HepG2 (cell line): ENCODE measurements at regions not wholly inside any gene's neighbourhood (a gene's known extent, or its start where the extent isn't known, plus 50 kb on each side); places are given as distances from the start of the nearest gene placed in this dataset.

Source experiments
- ATAC-seq: fragments of 200-7000 bp; cut with Tn5 transposase; 3 replicates; pipeline ENCODE4 v1.9.1; 2020; ENCODE audit warnings: mild to moderate bottlenecking, moderate library complexity
- BruUV-seq: library from RNA; stranded (reverse); fragments of 400-500 nt; replicated peaks from 2 replicates; lab custom pipeline; 2021; lab: Mats Ljungman, UMichigan
- CTCF ChIA-PET: fragments of 300-600 bp; formaldehyde crosslinking; extraction: SDS; loops from one replicate; lab custom pipeline; 2021; ENCODE audit warnings: low total read pairs, inconsistent platforms, low intra/inter-chr PET ratio; lab: Yijun Ruan, JAX
- POLR2A ChIA-PET: fragments of 350-600 bp; sonication (Branson Sonifier 250); formaldehyde crosslinking; loops from one replicate; lab custom pipeline; 2020; ENCODE audit warnings: antibody characterized with exemption, inconsistent platforms; lab: Yijun Ruan, JAX
- DNase-seq: peaks from one replicate; pipeline ENCODE4 v3.0.0-alpha.2; 2015; ENCODE audit warnings: low spot score
- FAIRE-seq: peaks from 3 replicates; lab custom pipeline; 2011; peaks lifted over from hg19 to GRCh38; lab: Jason Lieb, UNC
- H2AFZ ChIP-seq: one replicate; pipeline ENCODE4 v1.6.1; 2011; ENCODE audit warnings: low read length, inconsistent platforms
- H3K27ac ChIP-seq: fragments of 300-600 bp; 3 replicates; pipeline ENCODE4 v1.8.0; 2011; ENCODE audit warnings: mixed run types, mild to moderate bottlenecking, mixed read lengths, low read length, inconsistent platforms; ENCODE audit not compliant: insufficient read depth; ENCODE audit errors: extremely low read length
- H3K27me3 ChIP-seq, 2 experiments: fragments of 200-600 bp in 1 of 2; 2 replicates in 1 of 2; 3 replicates in 1 of 2; pipeline versions ENCODE4 v1.6.0 to v1.8.0; 2011; ENCODE audit warnings: low read length in 2 of 2, mild to moderate bottlenecking in 2 of 2, moderate library complexity in 2 of 2, inconsistent platforms in 1 of 2; ENCODE audit not compliant: insufficient read depth in 2 of 2, control insufficient read depth in 1 of 2
- H3K36me3 ChIP-seq, 2 experiments: fragments of 200-600 bp in 1 of 2; replicated peaks in 1 of 2; 2 replicates in 1 of 2; 3 replicates in 1 of 2; pipeline versions ENCODE4 v1.5.1 to v1.8.0; 2011; ENCODE audit warnings: low read length in 2 of 2, inconsistent platforms in 1 of 2; ENCODE audit not compliant: insufficient read depth in 2 of 2, control insufficient read depth in 1 of 2
- H3K4me1 ChIP-seq: 2 replicates; pipeline ENCODE4 v1.5.1; 2012; ENCODE audit warnings: low read length, inconsistent platforms; ENCODE audit not compliant: insufficient read depth
- H3K4me2 ChIP-seq: 2 replicates; pipeline ENCODE4 v1.6.0; 2011; ENCODE audit warnings: low read depth, low read length, inconsistent platforms
- H3K4me3 ChIP-seq, 3 experiments: fragments of 200-600 bp in 1 of 3; sonication (generic), shearing (Covaris generic) in 1 of 3; replicated peaks in 1 of 3; 2 replicates each; pipeline ENCODE4 v1.5.1; 2011 to 2016; ENCODE audit warnings: low read length in 3 of 3, inconsistent platforms in 2 of 3, low read depth in 2 of 3, mild to moderate bottlenecking in 2 of 3, control low read depth in 1 of 3, mixed read lengths in 1 of 3; ENCODE audit not compliant: insufficient read depth in 1 of 3
- H3K79me2 ChIP-seq: one replicate; pipeline ENCODE4 v1.6.1; 2011; ENCODE audit warnings: low read length, inconsistent platforms; ENCODE audit not compliant: insufficient read depth
- H3K9ac ChIP-seq: 2 replicates; pipeline ENCODE4 v1.6.0; 2011; ENCODE audit warnings: mild to moderate bottlenecking, low read depth, low read length, inconsistent platforms; ENCODE audit not compliant: insufficient read depth
- H3K9me3 ChIP-seq: 2 replicates; pipeline ENCODE4 v1.5.1; 2012; ENCODE audit warnings: mild to moderate bottlenecking, low read length
- H4K20me1 ChIP-seq: 2 replicates; pipeline ENCODE4 v1.6.0; 2011; ENCODE audit warnings: inconsistent platforms, mild to moderate bottlenecking, low read length, moderate library complexity; ENCODE audit not compliant: insufficient read depth
- DDIT3 ChIP-seq: sonication (generic); formaldehyde crosslinking; IDR thresholded peaks from 2 replicates; pipeline ENCODE4 v1.4.0; 2020; ENCODE audit warnings: mild to moderate bottlenecking, missing genetic modification reagents
- IRF1 ChIP-seq: sonication (generic); formaldehyde crosslinking; IDR thresholded peaks from 2 replicates; pipeline ENCODE4 v1.4.0; 2020; ENCODE audit warnings: low read depth, mild to moderate bottlenecking, missing genetic modification reagents
- IRX3 ChIP-seq: sonication (generic); formaldehyde crosslinking; IDR thresholded peaks from 2 replicates; pipeline ENCODE4 v1.8.1; 2023; ENCODE audit warnings: mild to moderate bottlenecking, low read depth, missing genetic modification reagents, borderline replicate concordance
- KLF12 ChIP-seq: sonication (generic); formaldehyde crosslinking; IDR thresholded peaks from 2 replicates; pipeline ENCODE4 v1.4.0; 2020; ENCODE audit warnings: missing genetic modification reagents, borderline replicate concordance
- KLF6 ChIP-seq: IDR thresholded peaks from 2 replicates; pipeline ENCODE4 v1.8.0; 2016; ENCODE audit warnings: missing biosample characterization, missing genetic modification reagents
- RFX1 ChIP-seq: fragments of 450-650 bp; IDR thresholded peaks from 2 replicates; pipeline ENCODE4 v1.6.1; 2017
- TEAD2 ChIP-seq: sonication (generic); formaldehyde crosslinking; IDR thresholded peaks from 2 replicates; pipeline ENCODE4 v1.9.0; 2021; ENCODE audit warnings: missing genetic modification reagents
- ZBTB3 ChIP-seq: sonication (generic); formaldehyde crosslinking; IDR thresholded peaks from 2 replicates; pipeline ENCODE4 v1.4.0; 2020; ENCODE audit warnings: low read depth, mild to moderate bottlenecking, moderate library complexity, missing genetic modification reagents, borderline replicate concordance
- ZMYM4 ChIP-seq: sonication (generic); formaldehyde crosslinking; IDR thresholded peaks from 2 replicates; pipeline ENCODE4 v1.8.1; 2023; ENCODE audit warnings: mild to moderate bottlenecking, missing genetic modification reagents
- ZNF234 ChIP-seq: sonication (generic); formaldehyde crosslinking; conservative IDR thresholded peaks from 2 replicates; pipeline ENCODE4 v1.5.1; 2020; ENCODE audit warnings: mild to moderate bottlenecking, missing genetic modification reagents
- ZNF256 ChIP-seq: sonication (generic); formaldehyde crosslinking; conservative IDR thresholded peaks from 2 replicates; pipeline ENCODE4 v1.4.0; 2020; ENCODE audit warnings: missing genetic modification reagents
- ZNF276 ChIP-seq: sonication (generic); formaldehyde crosslinking; IDR thresholded peaks from 2 replicates; pipeline ENCODE4 v1.4.0; 2020; ENCODE audit warnings: mild to moderate bottlenecking, low read depth, missing genetic modification reagents
- WGBS: methylation state at CpG from one replicate; pipeline ENCODE4 v1.1.6; 2017; ENCODE audit warnings: low lambda C conversion rate; 5-methylcytosine and 5-hydroxymethylcytosine counted together
- in situ Hi-C: cut with HindIII; loops from 2 replicates; pipeline ENCODE4 v1.10.0; 2017; ENCODE audit warnings: low pct_unique_long_range_greater_than_20kb; ENCODE audit not compliant: extremely low pct_ligation_motif_present
- intact Hi-C: fragments of 100-400 bp; cut with micrococcal nuclease; formaldehyde crosslinking; loops from one replicate; pipeline ENCODE4 v1.10.0; 2022; ENCODE audit not compliant: unreplicated experiment
- TF ChIP-seq, protein P1 (sequence below): IDR thresholded peaks from 2 replicates; pipeline ENCODE4 v1.6.1; 2012; ENCODE audit warnings: low read depth, low read length, improper control_type of control experiment
- TF ChIP-seq, protein P2 (sequence below): sonication (generic); formaldehyde crosslinking; IDR thresholded peaks from 2 replicates; pipeline ENCODE4 v1.4.0; 2020; ENCODE audit warnings: missing genetic modification reagents

DNA sequence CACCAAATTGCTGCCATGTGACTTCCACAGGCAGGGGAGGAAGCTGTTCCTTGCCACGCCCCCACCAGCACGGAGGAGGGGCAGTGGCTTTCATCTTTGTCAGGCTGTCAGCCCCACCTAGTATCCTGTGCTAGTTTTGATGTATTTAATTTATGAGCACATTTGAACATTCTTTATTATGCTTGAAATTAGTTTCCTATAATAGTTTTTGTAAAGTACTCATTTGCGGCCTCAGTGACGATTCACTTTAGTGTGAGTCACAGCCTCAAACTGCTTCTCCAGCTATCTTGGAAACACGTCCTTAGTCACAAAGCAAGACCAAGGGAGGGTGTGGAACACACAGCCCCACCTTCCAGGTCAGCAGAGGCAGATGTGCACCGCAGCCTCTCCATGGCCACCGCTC lies 239.9 kb upstream of the ATP10A start:
- Histone ChIP-seq H3K9me3 (peaks cover 9% of the 10 kb centered on the region), H3K27ac (no peak overlapping the region), H3K4me3 (no peak overlapping the region), H3K9ac (no peak overlapping the region), H3K27me3 (no peaks in the 10 kb centered on the region), H2AFZ (no peak overlapping the region), H3K4me2 (no peak overlapping the region), H3K4me1 (no peaks in the 10 kb centered on the region), H4K20me1 (no peaks in the 10 kb centered on the region), H3K79me2 (no peaks in the 10 kb centered on the region), H3K36me3 (no peaks in the 10 kb centered on the region)
- in situ Hi-C loops: no loop called here
- POLR2A ChIA-PET: no interaction called here
- intact Hi-C loops: no loop called here
- ATAC-seq: no peak
- CTCF ChIA-PET: no interaction called here
- BruUV-seq: no TSS peak
- whole genome bisulfite sequencing: 50% methylated on average over 7 of the region's 7 CpGs
- DNase-seq: no peak
- FAIRE-seq: no peak
- no peak for TF ChIP-seq DDIT3
- TF ChIP-seq, protein P1, sequence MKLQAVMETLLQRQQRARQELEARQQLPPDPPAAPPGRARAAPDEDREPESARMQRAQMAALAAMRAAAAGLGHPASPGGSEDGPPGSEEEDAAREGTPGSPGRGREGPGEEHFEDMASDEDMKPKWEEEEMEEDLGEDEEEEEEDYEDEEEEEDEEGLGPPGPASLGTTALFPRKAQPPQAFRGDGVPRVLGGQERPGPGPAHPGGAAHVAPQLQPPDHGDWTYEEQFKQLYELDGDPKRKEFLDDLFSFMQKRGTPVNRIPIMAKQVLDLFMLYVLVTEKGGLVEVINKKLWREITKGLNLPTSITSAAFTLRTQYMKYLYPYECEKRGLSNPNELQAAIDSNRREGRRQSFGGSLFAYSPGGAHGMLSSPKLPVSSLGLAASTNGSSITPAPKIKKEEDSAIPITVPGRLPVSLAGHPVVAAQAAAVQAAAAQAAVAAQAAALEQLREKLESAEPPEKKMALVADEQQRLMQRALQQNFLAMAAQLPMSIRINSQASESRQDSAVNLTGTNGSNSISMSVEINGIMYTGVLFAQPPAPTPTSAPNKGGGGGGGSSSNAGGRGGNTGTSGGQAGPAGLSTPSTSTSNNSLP: no peak
- no peak for TF ChIP-seq ZMYM4 (CRISPR knock-in tag)
- TF ChIP-seq ZBTB3 (CRISPR knock-in tag): no peak
- no peak for TF ChIP-seq IRX3 (CRISPR knock-in tag)
- no peak for TF ChIP-seq RFX1
- no peak for TF ChIP-seq KLF6
- TF ChIP-seq TEAD2 (CRISPR knock-in tag): no peak
- no peak for TF ChIP-seq IRF1 (CRISPR knock-in tag)
- no peak for TF ChIP-seq ZNF234 (CRISPR knock-in tag)
- no peak for TF ChIP-seq ZNF276 (CRISPR knock-in tag)
- TF ChIP-seq, protein P2, sequence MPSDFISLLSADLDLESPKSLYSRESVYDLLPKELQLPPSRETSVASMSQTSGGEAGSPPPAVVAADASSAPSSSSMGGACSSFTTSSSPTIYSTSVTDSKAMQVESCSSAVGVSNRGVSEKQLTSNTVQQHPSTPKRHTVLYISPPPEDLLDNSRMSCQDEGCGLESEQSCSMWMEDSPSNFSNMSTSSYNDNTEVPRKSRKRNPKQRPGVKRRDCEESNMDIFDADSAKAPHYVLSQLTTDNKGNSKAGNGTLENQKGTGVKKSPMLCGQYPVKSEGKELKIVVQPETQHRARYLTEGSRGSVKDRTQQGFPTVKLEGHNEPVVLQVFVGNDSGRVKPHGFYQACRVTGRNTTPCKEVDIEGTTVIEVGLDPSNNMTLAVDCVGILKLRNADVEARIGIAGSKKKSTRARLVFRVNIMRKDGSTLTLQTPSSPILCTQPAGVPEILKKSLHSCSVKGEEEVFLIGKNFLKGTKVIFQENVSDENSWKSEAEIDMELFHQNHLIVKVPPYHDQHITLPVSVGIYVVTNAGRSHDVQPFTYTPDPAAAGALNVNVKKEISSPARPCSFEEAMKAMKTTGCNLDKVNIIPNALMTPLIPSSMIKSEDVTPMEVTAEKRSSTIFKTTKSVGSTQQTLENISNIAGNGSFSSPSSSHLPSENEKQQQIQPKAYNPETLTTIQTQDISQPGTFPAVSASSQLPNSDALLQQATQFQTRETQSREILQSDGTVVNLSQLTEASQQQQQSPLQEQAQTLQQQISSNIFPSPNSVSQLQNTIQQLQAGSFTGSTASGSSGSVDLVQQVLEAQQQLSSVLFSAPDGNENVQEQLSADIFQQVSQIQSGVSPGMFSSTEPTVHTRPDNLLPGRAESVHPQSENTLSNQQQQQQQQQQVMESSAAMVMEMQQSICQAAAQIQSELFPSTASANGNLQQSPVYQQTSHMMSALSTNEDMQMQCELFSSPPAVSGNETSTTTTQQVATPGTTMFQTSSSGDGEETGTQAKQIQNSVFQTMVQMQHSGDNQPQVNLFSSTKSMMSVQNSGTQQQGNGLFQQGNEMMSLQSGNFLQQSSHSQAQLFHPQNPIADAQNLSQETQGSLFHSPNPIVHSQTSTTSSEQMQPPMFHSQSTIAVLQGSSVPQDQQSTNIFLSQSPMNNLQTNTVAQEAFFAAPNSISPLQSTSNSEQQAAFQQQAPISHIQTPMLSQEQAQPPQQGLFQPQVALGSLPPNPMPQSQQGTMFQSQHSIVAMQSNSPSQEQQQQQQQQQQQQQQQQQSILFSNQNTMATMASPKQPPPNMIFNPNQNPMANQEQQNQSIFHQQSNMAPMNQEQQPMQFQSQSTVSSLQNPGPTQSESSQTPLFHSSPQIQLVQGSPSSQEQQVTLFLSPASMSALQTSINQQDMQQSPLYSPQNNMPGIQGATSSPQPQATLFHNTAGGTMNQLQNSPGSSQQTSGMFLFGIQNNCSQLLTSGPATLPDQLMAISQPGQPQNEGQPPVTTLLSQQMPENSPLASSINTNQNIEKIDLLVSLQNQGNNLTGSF (CRISPR knock-in tag): no peak
- TF ChIP-seq KLF12: no peak
- no peak for TF ChIP-seq ZNF256 (CRISPR knock-in tag)
